Fibroblast of the aortic adventitia (primary cell): ENCODE measurements at regions not wholly inside any gene's neighbourhood (a gene's known extent, or its start where the extent isn't known, plus 50 kb on each side); places are given as distances from the start of the nearest gene placed in this dataset.

Experiments used
- DNase-seq: peaks from one replicate; pipeline ENCODE4 v3.0.0-alpha.2; 2010; ENCODE audit warnings: low read depth
- H3K4me3 ChIP-seq: 2 replicates; pipeline ENCODE4 v1.5.1; 2011; ENCODE audit warnings: low read depth, mild to moderate bottlenecking, control low read depth, low read length, moderate library complexity
- TF ChIP-seq, protein P1 (sequence below): IDR thresholded peaks from 2 replicates; pipeline ENCODE4 v1.5.1; 2011; ENCODE audit warnings: mild to moderate bottlenecking, low read length, control low read depth, inconsistent platforms; ENCODE audit not compliant: insufficient read depth

DNA sequence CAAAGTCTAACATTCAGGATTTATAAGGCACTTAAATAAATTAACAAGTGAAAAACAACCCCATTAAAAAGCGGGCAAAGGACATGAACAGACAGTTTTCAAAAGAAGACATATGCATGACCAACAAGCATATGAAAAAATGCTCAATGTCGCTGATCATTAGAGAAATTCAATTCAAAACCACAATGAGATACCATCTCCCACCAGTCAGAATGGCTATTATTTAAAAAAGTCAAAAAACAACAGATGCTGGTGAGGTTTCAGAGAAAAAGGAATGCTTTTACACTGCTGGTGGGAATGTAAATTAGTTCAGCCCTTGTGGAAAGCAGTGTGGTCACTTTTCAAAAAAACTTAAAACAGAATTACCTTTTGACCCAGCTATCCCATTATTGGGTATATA lies 60.7 kb upstream of the BDKRB2 start:
- DNase-seq, result no peak
- TF ChIP-seq, protein P1, sequence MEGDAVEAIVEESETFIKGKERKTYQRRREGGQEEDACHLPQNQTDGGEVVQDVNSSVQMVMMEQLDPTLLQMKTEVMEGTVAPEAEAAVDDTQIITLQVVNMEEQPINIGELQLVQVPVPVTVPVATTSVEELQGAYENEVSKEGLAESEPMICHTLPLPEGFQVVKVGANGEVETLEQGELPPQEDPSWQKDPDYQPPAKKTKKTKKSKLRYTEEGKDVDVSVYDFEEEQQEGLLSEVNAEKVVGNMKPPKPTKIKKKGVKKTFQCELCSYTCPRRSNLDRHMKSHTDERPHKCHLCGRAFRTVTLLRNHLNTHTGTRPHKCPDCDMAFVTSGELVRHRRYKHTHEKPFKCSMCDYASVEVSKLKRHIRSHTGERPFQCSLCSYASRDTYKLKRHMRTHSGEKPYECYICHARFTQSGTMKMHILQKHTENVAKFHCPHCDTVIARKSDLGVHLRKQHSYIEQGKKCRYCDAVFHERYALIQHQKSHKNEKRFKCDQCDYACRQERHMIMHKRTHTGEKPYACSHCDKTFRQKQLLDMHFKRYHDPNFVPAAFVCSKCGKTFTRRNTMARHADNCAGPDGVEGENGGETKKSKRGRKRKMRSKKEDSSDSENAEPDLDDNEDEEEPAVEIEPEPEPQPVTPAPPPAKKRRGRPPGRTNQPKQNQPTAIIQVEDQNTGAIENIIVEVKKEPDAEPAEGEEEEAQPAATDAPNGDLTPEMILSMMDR, result no peak
- H3K4me3 ChIP-seq, result no peak overlapping the region

DNA sequence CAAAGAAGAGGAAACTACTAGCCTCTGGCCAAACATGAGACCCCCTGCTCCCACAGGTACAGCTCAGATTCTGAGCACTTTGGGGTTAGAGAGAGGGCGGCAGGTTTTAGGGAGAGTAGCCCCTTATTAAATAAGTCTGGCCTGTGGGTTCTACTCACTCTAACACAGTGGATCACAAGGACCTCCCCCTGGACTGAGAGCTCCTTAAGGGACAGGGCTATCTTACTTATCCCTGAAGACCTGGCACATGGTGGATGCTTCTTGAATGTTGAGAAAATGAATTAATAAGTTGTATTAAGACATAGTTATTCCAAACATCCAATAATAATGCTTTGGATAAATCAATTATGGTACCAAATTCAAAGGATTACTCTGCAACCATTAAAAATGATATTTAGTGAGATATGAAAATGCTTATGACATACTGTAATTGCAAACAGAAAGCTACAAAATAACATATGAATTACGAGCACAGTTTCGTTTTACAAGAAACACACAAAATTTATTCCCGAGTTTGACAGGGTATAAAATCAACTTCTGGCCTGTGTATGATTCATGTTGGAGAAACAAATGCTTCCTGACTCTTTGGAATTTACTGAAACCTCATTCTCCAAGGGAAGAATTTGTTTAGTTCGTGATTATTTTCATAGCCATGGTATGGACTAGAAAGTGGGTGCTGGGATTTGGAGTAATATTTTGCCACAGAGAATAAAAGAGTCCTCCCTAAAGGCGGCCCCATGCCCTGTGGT lies 59.3 kb upstream of the BDKRB2 start:
- TF ChIP-seq, protein P1, result no peak
- peak; percentile 89 for DNase-seq
- peak overlapping the region; percentile 1 for H3K4me3 ChIP-seq

DNA sequence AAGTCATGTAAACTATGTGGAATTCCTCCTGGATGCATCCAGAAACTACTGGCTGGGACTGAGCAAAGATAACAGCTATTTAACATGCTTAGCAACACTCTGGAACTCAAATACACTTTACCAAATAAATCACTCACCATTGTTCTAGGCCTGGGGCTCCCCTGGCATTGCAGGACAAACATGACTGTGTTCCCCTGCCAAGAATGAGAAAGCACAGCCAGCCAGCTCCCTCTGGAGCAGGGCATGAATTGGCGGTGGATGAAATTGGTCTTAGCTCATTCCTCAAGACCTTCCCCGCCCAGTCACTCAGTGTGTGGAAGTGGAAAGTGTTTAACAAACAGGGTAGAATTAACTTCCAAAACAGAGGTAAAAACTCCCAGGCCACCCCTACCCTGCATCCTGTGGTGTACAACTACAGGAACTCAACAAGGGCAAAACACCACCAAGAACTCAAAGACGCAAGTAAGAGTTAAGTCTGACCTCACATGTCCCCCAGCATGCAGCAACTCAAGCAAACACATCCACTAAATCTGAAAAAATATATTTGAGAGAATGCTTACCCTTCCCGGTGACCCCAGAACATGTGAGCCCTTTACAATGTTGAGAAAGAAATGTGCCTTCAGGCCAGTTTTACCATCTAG lies 58.4 kb upstream of the BDKRB2 start:
- no peak overlapping the region for H3K4me3 ChIP-seq
- DNase-seq, result peak; percentile 98
- TF ChIP-seq, protein P1, result no peak

DNA sequence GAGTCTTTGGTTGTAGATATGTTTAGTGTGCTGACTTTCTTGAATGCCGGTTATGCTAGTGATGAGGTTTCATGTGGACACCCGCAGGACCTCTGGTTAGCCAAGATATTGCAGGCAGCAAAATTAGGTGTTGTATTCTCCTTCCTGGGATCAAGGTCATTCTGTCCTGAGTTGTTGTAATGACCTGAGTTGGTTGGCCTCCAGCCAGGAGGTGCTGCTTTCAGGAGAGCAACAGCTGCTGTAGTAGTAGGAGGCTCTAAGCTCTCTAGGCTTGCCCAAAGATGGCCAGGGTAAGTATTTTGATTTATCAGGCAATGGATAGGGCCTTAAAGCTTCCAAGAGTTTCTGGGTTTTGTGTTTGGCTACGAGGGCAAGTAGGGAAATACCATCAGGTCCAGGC lies 56.0 kb upstream of the BDKRB2 start:
- TF ChIP-seq, protein P1, result no peak
- no peak overlapping the region for H3K4me3 ChIP-seq

DNA sequence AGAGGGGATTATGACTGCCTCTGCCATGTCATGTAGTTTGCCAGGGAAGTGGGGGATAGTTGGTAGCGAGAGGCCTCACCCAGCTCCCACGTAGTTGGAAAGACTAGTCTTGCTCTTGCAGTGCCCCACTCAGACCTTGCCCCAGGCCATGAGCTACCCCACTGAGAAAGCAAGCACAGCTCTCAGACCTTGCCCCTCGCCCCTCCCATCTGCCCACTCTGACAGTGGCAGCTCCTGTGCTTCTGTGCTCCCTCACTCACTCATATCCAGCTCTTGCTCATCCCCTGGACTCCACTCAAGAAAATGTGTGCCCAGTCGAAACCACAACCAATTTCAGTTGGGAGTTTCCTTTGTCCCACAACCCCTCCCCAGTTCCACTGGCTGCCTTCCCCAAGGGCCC lies 55.5 kb upstream of the BDKRB2 start:
- DNase-seq, result no peak
- TF ChIP-seq, protein P1, result no peak
- H3K4me3 ChIP-seq, result no peak overlapping the region

More for the DNA sequence above, 56.0 kb upstream of the BDKRB2 start:
- no peak for DNase-seq

DNA sequence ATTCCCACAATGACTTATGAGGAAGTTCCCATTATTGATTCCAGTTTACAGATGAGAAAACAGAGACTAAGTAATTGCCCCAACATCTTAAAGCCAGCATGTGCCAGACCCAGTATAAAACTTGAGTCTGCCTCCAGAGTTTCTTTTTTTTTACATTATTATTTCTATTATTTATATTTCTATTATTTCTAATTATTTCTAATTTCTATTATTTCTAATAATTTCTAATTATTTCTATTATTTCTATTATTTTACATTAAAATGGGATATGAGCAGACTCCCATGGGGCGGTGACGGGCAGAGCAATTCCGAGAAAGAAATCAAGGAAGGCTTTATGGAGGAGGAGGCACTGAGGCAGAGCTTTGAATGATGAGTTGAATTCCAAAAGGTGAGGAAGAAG lies 54.4 kb upstream of the BDKRB2 start:
- no peak for DNase-seq
- no peak overlapping the region for H3K4me3 ChIP-seq
- TF ChIP-seq, protein P1, result no peak
